GM13977 (cell line): ENCODE measurements at regions not wholly inside any gene's neighbourhood (a gene's known extent, or its start where the extent isn't known, plus 50 kb on each side); places are given as distances from the start of the nearest gene placed in this dataset.

Experiments
- DNase-seq: peaks from one replicate; pipeline ENCODE4 v3.0.0; 2012; ENCODE audit warnings: low spot score
- CTCF ChIP-seq: IDR thresholded peaks from 2 replicates; pipeline ENCODE4 v1.5.1; 2012; ENCODE audit warnings: mild to moderate bottlenecking, control low read depth; ENCODE audit not compliant: insufficient read depth; ENCODE audit errors: extremely low read depth, missing control alignments
- in situ Hi-C: fragments of 300-500 bp; cut with MboI; formaldehyde crosslinking; loops from one replicate; pipeline ENCODE4 v1.12.0; 2022; ENCODE audit warnings: low sequenced_read_pairs, low pct_unique_long_range_greater_than_20kb, mixed read lengths, inconsistent platforms; ENCODE audit not compliant: unreplicated experiment

- in situ Hi-C loops: no loop called here
- no peak for TF ChIP-seq CTCF
- no peak for DNase-seq
Measured at GRCh38 chr3:102265720-102266119, 169.1 kb upstream of the ZPLD1 start.

- TF ChIP-seq CTCF: no peak
- no peak for DNase-seq
- in situ Hi-C loops: no loop called here
Measured at GRCh38 chr3:102269406-102269805, 165.4 kb upstream of the ZPLD1 start.

- no peak for TF ChIP-seq CTCF
- in situ Hi-C loops: no loop called here
- no peak for DNase-seq
Measured at GRCh38 chr3:102290241-102290640, 144.6 kb upstream of the ZPLD1 start.

- no peak for DNase-seq
- in situ Hi-C loops: no loop called here
- no peak for TF ChIP-seq CTCF
Measured at GRCh38 chr3:102295756-102296155, 139.1 kb upstream of the ZPLD1 start.

GRCh38 chr3:102297072-102297658 lies 137.7 kb upstream of the ZPLD1 start:
- in situ Hi-C loops: no loop called here
- no peak for DNase-seq
- TF ChIP-seq CTCF: no peak

DNA sequence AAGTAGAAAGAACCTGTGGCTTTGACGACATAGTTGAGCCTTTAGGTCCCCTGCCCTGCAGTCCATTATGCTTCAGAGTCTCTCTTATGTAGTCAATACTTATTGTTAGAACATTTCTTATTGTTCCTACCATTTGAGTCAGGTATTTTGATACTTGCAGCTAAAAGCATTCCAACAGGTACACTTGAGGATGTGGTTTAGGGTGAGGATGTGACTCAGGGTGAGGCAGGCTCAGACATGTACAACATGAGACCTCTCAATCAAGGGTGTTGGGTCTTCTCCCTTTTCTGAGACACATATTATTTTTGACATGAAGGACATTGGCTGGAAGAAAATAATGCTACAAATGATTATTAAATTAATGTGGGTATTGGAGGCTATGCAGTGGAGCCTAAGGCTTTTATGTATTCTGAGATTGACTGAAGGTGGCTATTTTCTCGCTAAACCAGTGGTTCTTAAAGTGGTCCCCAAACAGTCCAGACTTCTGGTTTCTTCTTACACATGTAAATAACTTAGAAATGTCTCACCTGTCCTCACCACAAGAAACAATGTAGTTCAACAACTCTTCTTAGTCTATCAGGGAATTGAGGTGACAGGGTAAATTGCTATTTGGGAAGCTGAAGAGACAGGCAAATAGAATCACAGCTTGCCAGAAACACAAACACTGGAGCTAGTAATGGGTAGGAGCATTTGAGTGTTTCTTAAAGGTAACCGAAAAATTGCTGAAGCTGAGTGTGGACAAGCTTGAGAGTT lies 135.5 kb upstream of the ZPLD1 start:
- DNase-seq: no peak
- in situ Hi-C loops: no loop called here
- no peak for TF ChIP-seq CTCF
